Body of pancreas (tissue), 4 donors: ENCODE measurements at regions not wholly inside any gene's neighbourhood (a gene's known extent, or its start where the extent isn't known, plus 50 kb on each side); places are given as distances from the start of the nearest gene placed in this dataset.

Experiments
- POLR2A ChIP-seq, 3 donors: fragments of 450-650 bp; IDR thresholded peaks; one replicate each; pipeline ENCODE4 v1.6.1; 2016; ENCODE audit warnings: antibody characterized with exemption in 3 of 3, mild to moderate bottlenecking in 2 of 3
- TF ChIP-seq, protein P1 (sequence below), 7 experiments: fragments of 450-650 bp in 4 of 7; fragments of 200-600 bp in 3 of 7; sonication (generic) in 3 of 7; IDR thresholded peaks; one replicate each; pipeline ENCODE4 v1.5.1; 2016 to 2019; ENCODE audit warnings: antibody characterized with exemption in 7 of 7

DNA sequence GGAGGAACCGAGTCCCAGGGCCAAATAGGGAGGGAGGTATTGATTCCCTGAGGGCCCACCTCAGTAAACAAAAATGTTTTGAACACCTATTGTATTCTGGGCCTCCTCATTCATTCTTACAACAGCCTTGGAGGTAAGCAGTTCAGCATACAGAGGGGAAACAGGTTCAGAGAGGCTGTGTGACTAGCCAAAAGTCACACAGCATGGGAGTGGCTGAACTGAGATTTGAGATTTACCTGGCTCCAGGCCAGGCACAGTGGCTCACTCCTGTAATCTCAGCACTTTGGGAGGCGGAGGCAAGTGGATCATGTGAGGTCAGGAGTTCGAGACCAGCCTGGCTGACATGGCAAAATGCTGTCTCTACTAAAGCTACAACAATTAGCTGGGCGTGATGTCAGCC lies 107.2 kb downstream of the TMEM130 start:
- TF ChIP-seq, protein P1, sequence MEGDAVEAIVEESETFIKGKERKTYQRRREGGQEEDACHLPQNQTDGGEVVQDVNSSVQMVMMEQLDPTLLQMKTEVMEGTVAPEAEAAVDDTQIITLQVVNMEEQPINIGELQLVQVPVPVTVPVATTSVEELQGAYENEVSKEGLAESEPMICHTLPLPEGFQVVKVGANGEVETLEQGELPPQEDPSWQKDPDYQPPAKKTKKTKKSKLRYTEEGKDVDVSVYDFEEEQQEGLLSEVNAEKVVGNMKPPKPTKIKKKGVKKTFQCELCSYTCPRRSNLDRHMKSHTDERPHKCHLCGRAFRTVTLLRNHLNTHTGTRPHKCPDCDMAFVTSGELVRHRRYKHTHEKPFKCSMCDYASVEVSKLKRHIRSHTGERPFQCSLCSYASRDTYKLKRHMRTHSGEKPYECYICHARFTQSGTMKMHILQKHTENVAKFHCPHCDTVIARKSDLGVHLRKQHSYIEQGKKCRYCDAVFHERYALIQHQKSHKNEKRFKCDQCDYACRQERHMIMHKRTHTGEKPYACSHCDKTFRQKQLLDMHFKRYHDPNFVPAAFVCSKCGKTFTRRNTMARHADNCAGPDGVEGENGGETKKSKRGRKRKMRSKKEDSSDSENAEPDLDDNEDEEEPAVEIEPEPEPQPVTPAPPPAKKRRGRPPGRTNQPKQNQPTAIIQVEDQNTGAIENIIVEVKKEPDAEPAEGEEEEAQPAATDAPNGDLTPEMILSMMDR (IDR thresholded peaks at IDR 0.05), result no peak
- no peak for TF ChIP-seq POLR2A (IDR thresholded peaks at IDR 0.05)
